ENCODE measurements at regions not wholly inside any gene's neighbourhood (a gene's known extent, or its start where the extent isn't known, plus 50 kb on each side); places are given as distances from the start of the nearest gene placed in this dataset.

DNA sequence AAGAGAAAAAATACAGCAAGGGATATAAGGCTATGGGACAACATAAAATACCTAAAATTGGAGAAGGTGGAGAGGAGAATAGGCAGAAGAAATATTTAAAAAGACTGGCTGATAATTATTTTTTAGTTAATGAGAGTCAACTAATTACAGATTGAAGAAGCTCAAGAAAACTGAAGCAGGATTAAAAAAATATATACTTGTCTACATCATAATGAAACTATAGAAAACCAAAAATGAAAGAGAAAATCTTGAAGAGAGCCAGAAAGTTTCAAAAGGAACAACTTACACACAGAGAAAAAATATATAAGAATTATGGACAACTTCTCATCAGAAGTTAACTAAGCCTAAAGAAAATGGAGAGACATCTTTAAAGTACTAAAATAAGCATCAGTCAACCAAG is 62.9 kb upstream of the APCDD1 start:
- no peak for DNase-seq (ENCODE audit: low read depth)

DNA sequence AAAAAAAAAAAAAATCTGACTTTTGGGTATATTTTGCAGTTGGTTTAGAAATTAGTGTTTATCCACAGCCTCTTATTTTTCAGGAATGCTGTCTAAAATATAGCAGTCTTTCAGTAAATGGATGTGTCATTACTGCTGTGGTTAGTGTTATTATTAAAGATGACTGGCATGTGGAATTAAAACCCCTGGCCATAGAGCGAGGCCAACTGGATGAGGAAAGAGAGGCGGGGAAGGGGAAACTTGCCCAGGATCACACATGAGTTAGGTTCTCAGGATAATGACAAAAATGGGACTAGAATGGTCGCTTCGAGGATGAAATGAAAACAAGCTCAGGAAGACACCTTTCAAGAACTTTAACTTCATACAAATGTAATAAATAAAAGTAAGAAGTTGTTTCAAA is 57.4 kb upstream of the APCDD1 start:
- no peak for DNase-seq (ENCODE audit: low read depth)

DNA sequence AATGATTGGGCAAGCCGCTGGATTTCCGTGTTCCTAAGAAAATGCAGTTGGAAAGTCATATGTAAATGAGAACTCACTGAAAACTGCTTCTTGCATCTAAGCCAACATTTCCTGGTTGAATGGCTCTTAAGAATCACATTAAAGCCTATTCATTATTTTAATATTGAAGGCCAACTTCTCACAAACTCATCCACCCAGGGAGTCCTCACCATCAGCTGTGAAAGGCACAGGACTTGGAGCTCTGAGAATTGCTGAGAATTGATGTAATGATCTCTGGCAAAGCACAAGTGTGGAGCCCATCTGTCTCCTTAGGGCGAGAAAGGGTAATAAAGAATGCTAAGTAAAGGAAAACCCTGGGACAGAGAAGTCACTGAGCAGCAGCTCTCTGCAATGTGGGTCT is 55.9 kb upstream of the APCDD1 start:
- DNase-seq (ENCODE audit: low read depth), result no peak

DNA sequence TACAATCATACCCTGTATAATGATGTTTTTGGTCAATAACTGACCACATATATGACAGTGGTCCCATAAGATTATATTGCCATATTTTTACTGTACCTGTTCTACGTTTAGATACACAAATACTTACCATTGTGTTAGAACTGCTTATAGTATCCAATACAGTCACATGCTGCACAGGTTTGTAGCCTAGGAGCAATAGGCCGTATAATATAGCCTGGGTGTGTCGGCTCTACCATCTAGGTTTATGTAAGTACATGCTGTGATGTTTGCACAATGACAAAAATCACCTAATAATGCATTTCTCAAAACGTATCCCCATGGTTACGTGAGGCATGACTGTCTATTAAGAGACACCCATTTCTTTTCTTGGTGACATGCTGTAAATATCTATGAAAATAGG is 55.0 kb upstream of the APCDD1 start:
- DNase-seq (ENCODE audit: low read depth), result no peak

DNA sequence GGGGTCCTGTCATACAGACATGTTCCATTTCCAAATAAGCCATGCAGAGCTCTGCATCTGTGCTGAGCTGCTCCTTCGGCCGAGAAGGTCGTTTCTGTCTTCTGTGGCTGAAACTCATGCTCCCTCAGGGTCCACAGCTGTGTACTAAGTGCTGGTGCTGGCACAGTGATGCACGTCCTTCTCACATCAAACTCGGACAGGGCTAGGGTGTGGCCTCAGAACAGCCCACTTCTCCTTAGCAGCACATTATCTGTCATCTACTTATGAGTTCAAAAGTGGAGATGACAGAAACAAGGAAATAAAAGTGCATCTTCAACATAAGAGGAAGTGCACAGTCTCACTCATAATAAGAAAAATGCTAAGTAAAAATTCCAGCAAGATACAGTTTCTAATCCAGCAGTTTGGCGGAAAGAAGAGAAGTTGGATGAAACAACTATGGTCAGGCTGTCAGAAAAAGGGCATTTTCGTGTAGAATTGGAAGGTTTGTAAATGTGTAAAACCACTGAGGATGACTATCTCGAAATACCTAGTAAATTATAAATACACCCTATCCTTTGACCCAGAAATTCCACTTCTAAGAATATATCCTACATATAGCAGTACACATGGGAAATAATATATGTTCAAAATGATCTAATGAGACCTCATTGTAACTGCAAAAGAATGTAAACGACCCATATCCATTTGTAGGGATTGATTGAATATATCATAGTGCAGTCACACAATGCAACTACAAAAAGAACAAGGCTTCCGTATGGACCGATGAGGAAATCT is 53.7 kb upstream of the APCDD1 start:
- no peak for DNase-seq (ENCODE audit: low read depth)

DNA sequence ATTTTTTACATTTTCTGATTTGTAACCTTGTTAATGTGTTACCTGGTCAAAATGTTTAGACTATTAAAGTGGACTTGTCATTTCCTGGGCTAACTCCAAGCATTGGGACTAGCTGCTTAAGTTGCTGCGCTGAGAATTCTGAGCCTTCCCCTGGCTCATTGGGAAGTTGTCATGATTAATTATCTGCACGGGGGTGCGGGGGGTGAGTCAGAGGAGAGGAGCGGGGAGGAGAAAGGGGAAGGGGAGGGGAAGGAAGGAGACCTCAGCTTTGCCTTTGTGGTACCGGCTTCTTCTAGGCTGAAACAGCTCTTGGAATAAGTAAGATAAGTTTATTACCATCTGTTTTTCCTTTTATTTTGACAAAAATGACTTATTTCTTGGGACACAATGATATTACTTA is 52.9 kb upstream of the APCDD1 start:
- DNase-seq (ENCODE audit: low read depth), result no peak

DNA sequence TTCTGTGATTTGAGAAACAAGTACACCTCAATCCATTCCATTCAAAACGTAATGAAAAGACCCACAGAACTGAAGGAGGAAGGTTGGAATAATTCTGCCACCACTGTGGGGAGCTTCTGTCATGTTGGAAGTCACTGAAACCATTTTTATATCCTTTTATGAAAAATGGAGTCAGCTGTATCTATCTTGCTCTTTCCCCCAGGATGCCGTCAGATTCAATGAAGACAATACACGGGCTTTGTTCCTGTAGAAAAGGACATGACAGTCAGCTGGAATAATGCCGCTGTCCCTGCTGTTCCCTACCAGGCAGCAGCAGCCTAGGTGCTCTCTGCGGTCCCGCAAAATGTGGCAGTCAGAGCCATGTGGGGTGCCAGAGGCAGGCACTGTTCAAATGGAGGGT is 52.5 kb upstream of the APCDD1 start:
- DNase-seq (ENCODE audit: low read depth), result no peak

DNA sequence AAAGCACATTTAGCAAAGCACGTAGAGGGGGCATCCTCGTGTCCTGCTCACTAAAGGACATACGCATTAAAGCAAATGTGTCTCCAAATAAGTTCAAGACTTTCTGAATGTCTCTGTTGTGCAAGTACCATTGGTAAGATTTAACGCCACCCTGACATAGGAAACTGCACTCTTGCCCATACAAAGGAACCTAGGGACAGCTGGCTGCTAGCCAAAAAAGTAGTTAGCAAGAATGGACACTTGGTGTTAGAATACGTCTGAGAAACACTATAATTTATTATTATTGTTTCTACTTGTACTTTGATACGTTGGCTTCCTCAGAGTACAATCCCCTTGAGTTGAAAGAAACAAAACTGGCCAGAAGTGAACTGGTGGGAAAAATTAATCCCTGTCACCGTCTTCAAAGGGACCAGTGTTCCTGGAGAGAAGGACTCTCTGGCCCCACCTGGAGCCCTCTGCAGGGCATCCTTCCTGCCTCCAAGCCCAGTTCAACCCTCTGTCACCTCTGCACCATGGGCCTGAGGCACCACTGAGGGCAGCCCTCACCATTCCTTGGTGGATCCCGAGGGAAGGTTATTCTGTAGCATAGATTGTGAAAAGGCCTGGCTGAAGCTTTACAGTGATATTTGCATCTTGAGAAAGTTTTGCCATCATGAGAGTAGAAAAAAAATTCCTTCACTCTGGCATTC is 51.4 kb upstream of the APCDD1 start:
- no peak for DNase-seq (ENCODE audit: low read depth)

DNA sequence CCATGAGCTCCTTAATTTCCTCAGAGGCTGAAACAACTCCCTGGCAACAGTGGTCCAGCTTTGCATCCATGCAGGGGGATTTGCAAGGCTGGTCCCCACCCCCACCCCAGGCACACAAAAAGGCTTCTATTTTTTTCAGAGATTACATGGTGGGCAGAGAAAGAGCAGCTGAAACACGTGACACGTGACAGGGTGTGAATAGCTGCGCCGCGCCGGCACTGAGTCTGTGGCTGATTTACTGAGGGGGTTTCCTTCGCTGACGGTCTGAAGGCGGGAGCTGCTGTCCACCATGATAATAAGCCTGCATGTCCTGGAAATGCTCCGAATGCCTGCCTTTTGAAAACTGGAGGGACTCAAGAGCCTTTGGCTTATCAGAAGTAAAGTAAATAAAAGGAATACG is 50.7 kb upstream of the APCDD1 start:
- DNase-seq (ENCODE audit: low read depth), result no peak

DNA sequence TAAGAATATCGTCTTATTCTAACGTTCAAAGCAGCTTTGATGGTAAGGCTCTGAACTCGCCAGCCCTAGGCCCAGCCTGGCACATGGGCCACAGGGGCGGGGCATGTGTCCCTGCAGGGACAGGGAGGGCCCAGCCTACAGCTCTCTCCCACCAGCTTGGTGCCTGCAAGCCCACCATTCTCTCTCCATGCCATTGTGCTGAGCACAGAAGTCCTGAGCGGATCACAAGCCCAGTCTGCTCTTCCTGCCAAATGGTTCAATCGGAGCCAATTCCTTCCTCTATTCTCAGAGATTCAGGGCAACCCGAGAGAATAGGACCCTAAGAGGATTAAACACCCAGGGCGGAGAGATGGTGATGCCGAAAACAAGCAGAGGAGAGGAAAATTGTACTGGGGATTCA is 50.3 kb upstream of the APCDD1 start:
- no peak for DNase-seq (ENCODE audit: low read depth)

Measured in activated T-cell treated with anti-CD3 and anti-CD28 coated beads for 1 hour (primary cell).